Activated CD4-positive, alpha-beta T cell treated with anti-CD3 and anti-CD28 coated beads, Interleukin-2, amount 10 ng/mL, durations not matched to agents 7 days and 5 days (primary cell): ENCODE measurements at regions not wholly inside any gene's neighbourhood (a gene's known extent, or its start where the extent isn't known, plus 50 kb on each side); places are given as distances from the start of the nearest gene placed in this dataset.
"Not testable (repeated sequence)": the region's sequence is repeated elsewhere in the genome, so short reads cannot be mapped to it uniquely, and the experiment has no call there.

Experiments
- CTCF ChIA-PET: fragments of 350-600 bp; sonication (Branson Sonifier 250); formaldehyde crosslinking; loops from one replicate; lab custom pipeline; 2021; ENCODE audit warnings: antibody characterized with exemption; lab: Charles Lee
- POLR2A ChIA-PET: fragments of 350-600 bp; sonication (Branson Sonifier 250); formaldehyde crosslinking; loops from one replicate; lab custom pipeline; 2021; ENCODE audit warnings: antibody characterized with exemption; lab: Charles Lee
- DNase-seq: peaks from one replicate; pipeline ENCODE4 v3.0.0-alpha.2; 2020
- H3K27ac Mint-ChIP-seq: one replicate; pipeline ENCODE4 v1.8.0; 2021; ENCODE audit warnings: mild to moderate bottlenecking, moderate library complexity, mixed read lengths
- H3K27me3 Mint-ChIP-seq: one replicate; pipeline ENCODE4 v1.8.0; 2021; ENCODE audit warnings: mixed read lengths
- H3K36me3 Mint-ChIP-seq: one replicate; pipeline ENCODE4 v1.8.0; 2021; ENCODE audit warnings: low read depth, mixed read lengths
- H3K4me1 Mint-ChIP-seq: one replicate; pipeline ENCODE4 v1.8.0; 2021; ENCODE audit warnings: mixed read lengths
- H3K4me3 Mint-ChIP-seq: one replicate; pipeline ENCODE4 v1.8.0; 2021; ENCODE audit warnings: mild to moderate bottlenecking, moderate library complexity, mixed read lengths
- H3K9me3 Mint-ChIP-seq: one replicate; pipeline ENCODE4 v1.8.0; 2021; ENCODE audit warnings: mixed read lengths

- H3K4me1 Mint-ChIP-seq, H3K4me3 Mint-ChIP-seq, H3K9me3 Mint-ChIP-seq, POLR2A ChIA-PET, H3K27ac Mint-ChIP-seq, DNase-seq, H3K36me3 Mint-ChIP-seq, H3K27me3 Mint-ChIP-seq, CTCF ChIA-PET: not testable (repeated sequence)
Observed at GRCh38 chr21:10432456-10432855, 88.9 kb upstream of the TPTE start.

- H3K9me3 Mint-ChIP-seq, H3K36me3 Mint-ChIP-seq, CTCF ChIA-PET, DNase-seq, H3K27ac Mint-ChIP-seq, H3K4me1 Mint-ChIP-seq, POLR2A ChIA-PET, H3K4me3 Mint-ChIP-seq, H3K27me3 Mint-ChIP-seq: not testable (repeated sequence)
Observed at GRCh38 chr21:10437977-10438376, 83.4 kb upstream of the TPTE start.

GRCh38 chr21:10440639-10441038, 80.7 kb upstream of the TPTE start:
- H3K4me3 Mint-ChIP-seq, H3K9me3 Mint-ChIP-seq, H3K36me3 Mint-ChIP-seq, POLR2A ChIA-PET, DNase-seq, H3K4me1 Mint-ChIP-seq, H3K27me3 Mint-ChIP-seq, H3K27ac Mint-ChIP-seq, CTCF ChIA-PET: not testable (repeated sequence)

- H3K9me3 Mint-ChIP-seq, CTCF ChIA-PET, H3K4me1 Mint-ChIP-seq, H3K27me3 Mint-ChIP-seq, H3K4me3 Mint-ChIP-seq, H3K27ac Mint-ChIP-seq, H3K36me3 Mint-ChIP-seq, POLR2A ChIA-PET, DNase-seq: not testable (repeated sequence)
Observed at GRCh38 chr21:10442018-10442417, 79.4 kb upstream of the TPTE start.

- H3K27me3 Mint-ChIP-seq, H3K9me3 Mint-ChIP-seq: not testable (repeated sequence)
Observed at GRCh38 chr21:10445685-10446084, 75.7 kb upstream of the TPTE start.

GRCh38 chr21:10449451-10449850, 71.9 kb upstream of the TPTE start:
- H3K4me1 Mint-ChIP-seq, DNase-seq, H3K27me3 Mint-ChIP-seq, POLR2A ChIA-PET, CTCF ChIA-PET, H3K27ac Mint-ChIP-seq, H3K36me3 Mint-ChIP-seq, H3K4me3 Mint-ChIP-seq: not testable (repeated sequence)
- H3K9me3 Mint-ChIP-seq, result peaks cover 21% of the 10 kb centered on the region

More at GRCh38 chr21:10445685-10446084, 75.7 kb upstream of the TPTE start:
- H3K4me1 Mint-ChIP-seq, H3K4me3 Mint-ChIP-seq, CTCF ChIA-PET, H3K27ac Mint-ChIP-seq, H3K36me3 Mint-ChIP-seq, POLR2A ChIA-PET, DNase-seq: not testable (repeated sequence)

GRCh38 chr21:10451274-10451673, 70.1 kb upstream of the TPTE start:
- H3K27me3 Mint-ChIP-seq, CTCF ChIA-PET, H3K4me1 Mint-ChIP-seq, DNase-seq, H3K36me3 Mint-ChIP-seq, H3K4me3 Mint-ChIP-seq, H3K27ac Mint-ChIP-seq, POLR2A ChIA-PET: not testable (repeated sequence)
- peaks cover 12% of the 10 kb centered on the region for H3K9me3 Mint-ChIP-seq

- H3K27ac Mint-ChIP-seq, H3K4me3 Mint-ChIP-seq, DNase-seq, H3K36me3 Mint-ChIP-seq, H3K27me3 Mint-ChIP-seq, H3K4me1 Mint-ChIP-seq, POLR2A ChIA-PET, CTCF ChIA-PET, H3K9me3 Mint-ChIP-seq: not testable (repeated sequence)
Observed at GRCh38 chr21:10457765-10458164, 63.6 kb upstream of the TPTE start.

- CTCF ChIA-PET, POLR2A ChIA-PET, H3K4me3 Mint-ChIP-seq, H3K4me1 Mint-ChIP-seq, H3K9me3 Mint-ChIP-seq, H3K36me3 Mint-ChIP-seq, H3K27me3 Mint-ChIP-seq, H3K27ac Mint-ChIP-seq, DNase-seq: not testable (repeated sequence)
Observed at GRCh38 chr21:10460957-10461356, 60.4 kb upstream of the TPTE start.

GRCh38 chr21:10461445-10461844, 59.9 kb upstream of the TPTE start:
- DNase-seq, POLR2A ChIA-PET, H3K9me3 Mint-ChIP-seq, H3K4me1 Mint-ChIP-seq, H3K36me3 Mint-ChIP-seq, H3K27ac Mint-ChIP-seq, H3K4me3 Mint-ChIP-seq, CTCF ChIA-PET, H3K27me3 Mint-ChIP-seq: not testable (repeated sequence)

GRCh38 chr21:10463156-10463555, 58.2 kb upstream of the TPTE start:
- H3K9me3 Mint-ChIP-seq, result no peaks in the 10 kb centered on the region
- no peaks in the 10 kb centered on the region for H3K27me3 Mint-ChIP-seq
- DNase-seq, result no peak
- H3K27ac Mint-ChIP-seq, result no peak overlapping the region
- H3K4me1 Mint-ChIP-seq, result no peaks in the 10 kb centered on the region
- ChIA-PET CTCF (no interaction called here), POLR2A (no interaction called here)
- no peaks in the 10 kb centered on the region for H3K36me3 Mint-ChIP-seq
- no peak overlapping the region for H3K4me3 Mint-ChIP-seq

- CTCF ChIA-PET, result no interaction called here
- Mint-ChIP-seq H3K27ac (no peak overlapping the region), H3K36me3 (no peaks in the 10 kb centered on the region), H3K27me3 (no peaks in the 10 kb centered on the region), H3K4me1 (no peaks in the 10 kb centered on the region), H3K9me3 (no peaks in the 10 kb centered on the region), H3K4me3 (no peak overlapping the region)
- DNase-seq, result no peak
- POLR2A ChIA-PET, result no interaction called here
Observed at GRCh38 chr21:10464975-10465374, 56.4 kb upstream of the TPTE start.

GRCh38 chr21:10465524-10466110, 55.8 kb upstream of the TPTE start:
- DNase-seq, H3K36me3 Mint-ChIP-seq, H3K27me3 Mint-ChIP-seq, H3K9me3 Mint-ChIP-seq, POLR2A ChIA-PET, H3K27ac Mint-ChIP-seq, H3K4me1 Mint-ChIP-seq, H3K4me3 Mint-ChIP-seq, CTCF ChIA-PET: not testable (repeated sequence)

GRCh38 chr21:10466200-10466599, 55.2 kb upstream of the TPTE start:
- Mint-ChIP-seq H3K27me3 (no peaks in the 10 kb centered on the region), H3K27ac (no peak overlapping the region), H3K4me1 (no peaks in the 10 kb centered on the region), H3K36me3 (no peaks in the 10 kb centered on the region), H3K4me3 (no peak overlapping the region), H3K9me3 (no peaks in the 10 kb centered on the region)
- no peak for DNase-seq
- ChIA-PET CTCF (no interaction called here), POLR2A (no interaction called here)
